Liver (tissue), 3 donors: ENCODE measurements at regions not wholly inside any gene's neighbourhood (a gene's known extent, or its start where the extent isn't known, plus 50 kb on each side); places are given as distances from the start of the nearest gene placed in this dataset.

Experiments
- ATF3 ChIP-seq: IDR thresholded peaks from 2 replicates; pipeline ENCODE4 v1.6.1; 2016; ENCODE audit warnings: antibody characterized with exemption
- CTCF ChIP-seq: fragments of 150-350 bp; IDR thresholded peaks from 2 replicates; pipeline ENCODE4 v1.5.1; 2017; ENCODE audit warnings: improper control_type of control experiment, low read depth, low read length; ENCODE audit not compliant: missing input control
- EGR1 ChIP-seq, 2 donors: IDR thresholded peaks; 2 replicates each; pipeline ENCODE4 v1.6.1; 2016 to 2018; ENCODE audit warnings: antibody characterized with exemption in 2 of 2, low read depth in 2 of 2
- GABPA ChIP-seq, 2 donors: IDR thresholded peaks in 1 of 2; conservative IDR thresholded peaks in 1 of 2; 2 replicates each; pipeline ENCODE4 v1.6.1; 2016; ENCODE audit warnings: antibody characterized with exemption in 2 of 2, mild to moderate bottlenecking in 1 of 2, moderate library complexity in 1 of 2
- HNF4A ChIP-seq, 2 donors: conservative IDR thresholded peaks; 2 replicates each; pipeline ENCODE4 v1.6.1; 2016; ENCODE audit warnings: antibody characterized with exemption in 2 of 2, mild to moderate bottlenecking in 2 of 2
- JUND ChIP-seq, 2 donors: IDR thresholded peaks; 2 replicates each; pipeline ENCODE4 v1.6.1; 2016; ENCODE audit warnings: antibody characterized with exemption in 2 of 2
- MAX ChIP-seq: IDR thresholded peaks from 2 replicates; pipeline ENCODE4 v1.6.1; 2016; ENCODE audit warnings: antibody characterized with exemption
- RAD21 ChIP-seq, 2 donors: IDR thresholded peaks; 2 replicates each; pipeline ENCODE4 v1.6.1; 2016; ENCODE audit warnings: antibody characterized with exemption in 2 of 2, mild to moderate bottlenecking in 2 of 2
- TAF1 ChIP-seq: conservative IDR thresholded peaks from 2 replicates; pipeline ENCODE4 v1.6.1; 2016; ENCODE audit warnings: antibody characterized with exemption, mild to moderate bottlenecking
- YY1 ChIP-seq: IDR thresholded peaks from 2 replicates; pipeline ENCODE4 v1.6.1; 2016; ENCODE audit warnings: antibody characterized with exemption, mild to moderate bottlenecking
- ZBTB33 ChIP-seq: IDR thresholded peaks from 2 replicates; pipeline ENCODE4 v1.6.1; 2016; ENCODE audit warnings: antibody characterized with exemption
- donor health status: healthy.
- donor health status: healthy.

GRCh38 chr6:140311146-140311545 lies 936.7 kb upstream of the CITED2 start:
- TF ChIP-seq CTCF (no peak), ATF3 (no peak), MAX (no peak), JUND (IDR thresholded peaks at IDR 0.05) (no peak), ZBTB33 (no peak), EGR1 (IDR thresholded peaks at IDR 0.05; ENCODE audit: low read depth in 2 of 2) (no peak), GABPA (IDR thresholded peaks at IDR 0.05 in 1 of 2, conservative IDR thresholded peaks at IDR 0.05 in 1 of 2) (no peak), RAD21 (IDR thresholded peaks at IDR 0.05) (no peak), TAF1 (no peak), HNF4A (conservative IDR thresholded peaks at IDR 0.05) (no peak), YY1 (no peak)
